GM12873 (cell line): ENCODE measurements at regions not wholly inside any gene's neighbourhood (a gene's known extent, or its start where the extent isn't known, plus 50 kb on each side); places are given as distances from the start of the nearest gene placed in this dataset.

Experiments
- CTCF ChIP-seq: IDR thresholded peaks from 2 replicates; pipeline ENCODE4 v1.5.1; 2012; ENCODE audit warnings: low read depth, mild to moderate bottlenecking, moderate library complexity, low read length, control low read depth; ENCODE audit not compliant: insufficient read depth; ENCODE audit errors: missing control alignments

- TF ChIP-seq CTCF: no peak
These were observed 132.8 kb downstream of the SLC38A4 start for GRCh38 chr12:46693034-46693433.

GRCh38 chr12:46692606-46693005 lies 133.2 kb downstream of the SLC38A4 start:
- no peak for TF ChIP-seq CTCF

- no peak for TF ChIP-seq CTCF
These were observed 139.4 kb downstream of the SLC38A4 start for GRCh38 chr12:46686267-46686942.

GRCh38 chr12:46682148-46682547 lies 143.6 kb downstream of the SLC38A4 start:
- TF ChIP-seq CTCF: no peak

- no peak for TF ChIP-seq CTCF
These were observed 145.3 kb downstream of the SLC38A4 start for GRCh38 chr12:46680506-46680905.

GRCh38 chr12:46679754-46680153 lies 146.0 kb downstream of the SLC38A4 start:
- TF ChIP-seq CTCF: no peak

- no peak for TF ChIP-seq CTCF
These were observed 147.4 kb downstream of the SLC38A4 start for GRCh38 chr12:46678426-46678825.
